GM12874 (cell line): ENCODE measurements at regions not wholly inside any gene's neighbourhood (a gene's known extent, or its start where the extent isn't known, plus 50 kb on each side); places are given as distances from the start of the nearest gene placed in this dataset.

Experiments used
- CTCF ChIP-seq: IDR thresholded peaks from 2 replicates; pipeline ENCODE4 v1.5.1; 2011; ENCODE audit warnings: low read depth, mild to moderate bottlenecking, control low read depth, low read length, moderate library complexity; ENCODE audit not compliant: insufficient read depth

DNA sequence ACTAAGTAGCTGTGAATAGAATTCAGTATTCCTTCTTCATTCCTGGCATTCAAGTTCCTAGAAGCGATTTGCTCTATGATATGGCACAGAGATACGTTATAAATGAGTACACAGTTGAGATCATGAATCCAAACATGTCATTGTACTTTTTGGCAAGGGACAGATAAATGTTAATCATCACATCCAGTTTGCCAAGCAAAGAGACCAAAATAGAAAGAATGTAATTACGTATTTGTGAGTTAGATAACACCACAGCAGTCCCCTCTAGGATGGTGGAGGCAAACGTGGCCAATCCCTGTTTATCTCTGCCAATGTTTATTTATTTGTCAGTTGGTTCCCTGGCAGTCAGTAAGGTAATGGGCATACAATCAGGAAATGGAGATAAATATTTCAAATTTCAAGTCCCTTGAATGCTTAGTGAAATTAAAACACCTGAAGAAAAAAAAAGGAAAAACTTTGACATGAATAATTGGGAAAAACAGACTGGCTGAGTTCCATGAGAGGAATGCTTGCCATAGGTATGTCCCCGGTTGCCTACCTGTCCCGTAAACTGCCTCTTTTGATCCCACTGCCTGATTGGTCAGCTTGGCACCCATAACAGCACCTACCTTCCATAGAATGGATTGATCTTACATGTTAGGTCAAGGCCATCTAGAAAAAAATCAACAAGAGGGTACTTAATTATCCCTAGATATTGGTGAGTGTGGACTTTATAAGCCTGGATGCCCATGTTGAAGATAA lies 451.1 kb upstream of the NETO1 start:
- TF ChIP-seq CTCF = no peak

- no peak for TF ChIP-seq CTCF
Measured at GRCh38 chr18:73316513-73316912, 448.7 kb upstream of the NETO1 start.

DNA sequence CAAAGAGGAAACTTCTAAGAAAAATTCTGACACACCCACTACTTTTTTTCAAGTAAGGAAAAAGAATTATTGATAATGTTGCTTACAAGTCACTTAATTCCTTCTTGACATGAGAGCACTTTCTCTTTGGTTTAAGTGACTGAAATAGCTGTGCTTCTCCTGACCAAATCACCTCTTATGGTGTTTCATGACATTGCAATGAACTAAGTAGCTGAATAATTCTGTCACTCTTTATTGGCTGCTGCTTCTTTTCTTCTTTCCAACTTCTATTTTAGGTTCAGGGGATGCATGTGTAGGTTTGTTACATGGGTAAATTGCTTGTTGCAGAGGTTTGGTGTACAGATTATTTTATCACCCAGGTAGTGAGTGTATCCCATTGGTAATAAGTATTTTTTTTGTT lies 447.6 kb upstream of the NETO1 start:
- TF ChIP-seq CTCF = no peak

DNA sequence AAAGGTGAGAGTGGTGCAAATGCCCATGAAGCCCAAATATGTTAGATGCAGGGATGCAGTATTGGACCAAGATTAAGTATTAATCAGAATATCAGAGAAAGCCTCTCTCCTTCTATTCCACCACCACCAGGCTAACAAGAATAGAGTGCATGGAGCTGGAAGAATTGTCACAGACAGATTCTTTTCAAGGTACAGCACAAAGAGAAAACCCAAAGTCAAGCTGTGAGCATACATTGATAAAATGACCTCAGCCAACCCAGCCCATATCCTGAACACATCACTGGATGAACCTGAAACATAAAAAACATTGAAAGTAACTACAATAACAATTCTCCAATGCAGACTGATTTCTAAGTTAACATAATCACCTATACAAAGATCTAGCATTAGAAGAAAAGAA lies 445.7 kb upstream of the NETO1 start:
- TF ChIP-seq CTCF = no peak

DNA sequence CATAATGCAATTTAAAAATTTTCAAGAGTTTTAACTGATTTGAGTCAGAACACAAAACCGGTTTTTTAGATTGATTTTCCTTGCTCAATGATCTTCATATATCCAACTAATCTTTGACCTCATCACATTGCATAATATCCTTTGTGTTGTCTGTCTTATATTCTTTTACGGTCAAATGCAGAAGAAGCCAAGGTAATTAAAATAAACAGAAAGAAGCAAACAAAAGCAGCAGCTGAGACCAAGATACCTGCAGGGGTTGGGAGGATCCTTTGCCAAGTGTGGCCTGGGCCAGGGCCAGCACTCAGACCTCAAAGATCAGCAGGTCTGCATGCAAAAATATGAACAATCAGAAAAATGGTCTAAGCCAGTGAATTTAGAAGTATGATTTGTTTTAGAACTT lies 428.9 kb upstream of the NETO1 start:
- TF ChIP-seq CTCF = no peak

DNA sequence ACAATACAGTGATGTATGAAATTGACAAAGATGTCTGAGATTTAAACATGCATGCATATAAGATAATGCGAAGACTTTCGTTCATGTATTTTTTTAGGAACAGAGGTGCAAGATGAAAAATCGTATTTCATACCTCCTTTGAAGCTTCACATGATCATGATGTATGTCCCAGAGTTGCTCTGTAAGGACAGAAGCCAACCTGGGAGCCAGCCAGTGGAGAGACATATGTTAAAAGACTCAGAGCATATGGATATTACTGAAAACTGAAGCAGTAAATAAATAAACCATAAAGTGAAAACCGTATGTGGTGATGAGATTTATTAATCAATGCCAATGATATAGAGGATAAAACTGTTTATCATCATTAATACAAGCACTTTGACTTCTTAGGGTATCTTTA lies 424.4 kb upstream of the NETO1 start:
- no peak for TF ChIP-seq CTCF

DNA sequence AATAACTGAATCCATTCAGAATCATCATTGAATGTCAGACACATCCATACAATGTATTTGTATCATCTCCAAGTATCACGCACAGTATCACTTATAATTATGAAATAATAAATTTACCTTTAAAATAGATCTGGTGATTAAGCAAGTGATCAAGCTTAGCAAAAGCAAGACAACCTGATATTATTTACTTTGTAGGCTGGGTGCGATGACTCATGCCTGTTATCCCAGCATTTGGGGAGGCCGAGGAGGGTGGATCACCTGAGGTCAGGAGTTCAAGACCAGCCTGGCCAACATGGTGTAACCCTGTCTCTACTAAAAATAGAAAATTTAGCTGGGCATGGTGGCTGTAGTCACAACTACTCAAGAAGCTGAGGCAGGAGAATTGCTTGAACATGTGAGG lies 421.0 kb upstream of the NETO1 start:
- TF ChIP-seq CTCF = no peak
